ENCODE measurements at regions not wholly inside any gene's neighbourhood (a gene's known extent, or its start where the extent isn't known, plus 50 kb on each side); places are given as distances from the start of the nearest gene placed in this dataset.
"Not testable (repeated sequence)": the region's sequence is repeated elsewhere in the genome, so short reads cannot be mapped to it uniquely, and the experiment has no call there.

DNA sequence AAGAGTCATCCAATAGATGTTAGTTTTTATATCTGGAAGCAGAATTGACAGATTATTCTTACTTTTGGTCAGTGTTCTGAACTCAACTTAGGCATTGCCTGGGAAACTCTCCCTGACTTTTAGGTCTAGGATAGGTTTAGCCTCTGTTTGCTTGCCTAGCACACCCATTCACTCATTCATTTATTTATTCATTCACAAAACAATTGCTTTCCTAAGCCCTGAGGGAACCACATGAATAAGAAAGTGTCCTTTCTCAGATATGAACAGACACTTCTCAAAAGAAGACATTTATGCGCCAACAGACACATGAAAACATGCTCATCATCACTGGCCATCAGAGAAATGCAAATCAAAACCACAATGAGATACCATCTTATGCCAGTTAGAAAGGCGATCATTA is 117.4 kb downstream of the ADSS2 start:
- not testable (repeated sequence) for FAIRE-seq; DNase-seq (ENCODE audit: extremely low spot score, insufficient read length, low read depth)

DNA sequence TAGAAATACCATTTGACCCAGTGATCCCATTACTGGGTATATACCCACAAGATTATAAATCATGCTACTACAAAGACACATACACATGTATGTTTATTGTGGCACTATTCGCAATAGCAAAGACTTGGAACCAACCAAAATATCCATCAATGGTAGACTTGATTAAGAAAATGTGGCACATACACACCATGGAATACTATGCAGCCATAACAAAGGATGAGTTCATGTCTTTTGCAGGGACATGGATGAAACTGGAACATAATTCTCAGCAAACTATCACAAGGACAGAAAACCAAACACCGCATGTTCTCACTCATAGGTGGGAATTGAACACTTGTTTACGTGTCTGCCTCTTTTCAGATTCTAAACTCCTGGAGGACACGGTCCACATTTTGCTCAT is 116.9 kb downstream of the ADSS2 start:
- FAIRE-seq; DNase-seq (ENCODE audit: extremely low spot score, insufficient read length, low read depth): not testable (repeated sequence)

DNA sequence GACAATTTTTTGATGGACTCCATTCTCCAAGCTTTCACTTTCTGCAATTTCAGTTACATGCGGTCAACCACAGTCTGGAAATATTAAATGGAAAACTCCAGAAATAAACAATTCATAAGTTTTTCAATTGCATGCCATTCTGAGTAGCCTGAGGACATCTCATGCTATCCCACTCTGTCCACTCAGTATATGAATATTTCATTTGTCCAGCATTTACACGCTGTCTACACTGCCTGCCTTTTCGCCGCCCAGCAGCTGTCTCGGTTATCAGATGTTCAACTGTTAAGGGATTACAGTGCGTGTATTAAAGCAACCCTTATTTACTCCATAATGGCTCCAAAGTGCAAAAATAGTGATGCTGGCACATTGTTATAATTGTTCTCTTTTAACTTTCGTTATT is 116.3 kb downstream of the ADSS2 start:
- FAIRE-seq (no peak), DNase-seq (ENCODE audit: extremely low spot score, insufficient read length, low read depth) (no peak)

DNA sequence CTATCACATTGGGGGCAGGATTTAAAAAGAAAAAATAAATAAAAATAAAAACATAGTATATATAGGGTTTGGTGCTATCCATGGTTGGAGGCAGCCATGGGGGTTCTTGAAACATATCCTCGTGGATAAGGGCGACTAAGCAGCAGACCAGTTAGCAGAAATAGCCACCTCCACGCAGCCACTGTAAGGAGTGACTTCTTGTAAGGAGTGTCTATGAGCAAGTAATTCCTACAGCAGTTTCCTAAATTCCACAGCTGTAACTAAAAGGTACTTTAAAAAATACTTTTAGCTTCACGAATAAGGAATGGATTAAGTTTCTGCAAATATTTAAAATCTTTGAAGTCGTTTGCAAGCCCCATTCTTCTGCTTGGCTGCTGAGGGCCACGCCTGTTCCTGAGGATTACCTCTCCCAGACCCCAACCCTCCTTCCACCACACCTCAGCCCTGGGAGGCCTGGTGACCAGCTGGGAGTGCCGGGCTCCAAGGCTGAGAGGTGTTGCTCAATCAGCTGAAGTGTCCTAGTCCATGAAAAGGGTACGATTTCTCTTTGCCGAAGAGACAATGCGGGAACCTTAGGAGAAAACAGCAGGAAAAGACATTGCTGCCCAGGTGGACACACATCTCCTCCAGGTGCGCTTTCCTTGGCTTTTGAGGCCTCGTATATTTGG is 115.3 kb downstream of the ADSS2 start:
- DNase-seq (ENCODE audit: extremely low spot score, insufficient read length, low read depth) (no peak), FAIRE-seq (no peak)

DNA sequence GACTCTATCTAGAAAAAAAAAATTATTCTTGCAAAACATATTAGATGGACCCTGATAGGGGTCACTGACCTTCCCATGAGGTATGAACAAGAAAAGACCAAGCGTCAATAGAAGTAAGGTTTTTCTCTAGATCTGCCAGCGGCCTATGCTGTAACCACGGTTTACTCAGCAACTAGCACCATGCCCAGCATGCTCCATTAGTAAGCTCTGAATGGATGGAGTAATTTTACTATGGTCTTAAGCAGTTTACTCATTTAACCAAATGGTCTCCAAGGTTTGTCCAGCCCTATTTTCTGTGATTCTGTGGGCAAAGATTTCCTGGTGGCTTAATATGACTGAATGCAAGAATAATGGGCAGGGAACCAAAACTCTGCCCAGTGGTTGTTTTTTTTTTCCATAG is 113.9 kb downstream of the ADSS2 start:
- FAIRE-seq, result no peak
- no peak for DNase-seq (ENCODE audit: extremely low spot score, insufficient read length, low read depth)

DNA sequence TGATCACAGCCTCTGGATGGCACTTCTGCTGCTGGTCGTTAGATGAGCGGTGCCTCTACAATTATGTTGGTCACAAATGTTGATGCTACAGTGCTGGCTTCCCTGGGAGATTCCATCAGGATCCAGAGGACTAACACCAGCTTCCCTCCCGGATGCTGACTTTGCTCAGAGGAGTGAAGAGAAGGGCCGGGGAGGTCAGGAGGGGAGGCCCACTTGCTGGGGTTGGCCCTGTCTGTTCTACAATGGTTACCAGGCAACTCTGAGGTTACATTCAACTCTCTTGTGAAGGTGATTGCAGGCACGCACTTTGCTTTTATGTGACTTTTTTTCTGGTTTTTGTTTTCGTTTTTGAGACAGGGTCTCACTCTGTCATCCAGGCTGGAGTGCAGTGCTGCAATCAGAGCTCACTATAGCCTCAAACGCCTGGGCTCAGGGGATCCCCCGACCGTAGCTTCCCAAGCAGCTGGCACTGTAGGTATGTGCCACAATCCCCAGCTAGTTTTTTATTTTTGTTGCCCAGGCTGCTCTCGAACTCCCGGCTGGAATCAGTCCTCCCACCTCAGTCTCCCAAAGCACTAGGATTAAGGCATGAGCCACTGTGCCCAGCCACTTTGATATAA is 112.5 kb downstream of the ADSS2 start:
- no peak for FAIRE-seq
- no peak for DNase-seq (ENCODE audit: extremely low spot score, insufficient read length, low read depth)

DNA sequence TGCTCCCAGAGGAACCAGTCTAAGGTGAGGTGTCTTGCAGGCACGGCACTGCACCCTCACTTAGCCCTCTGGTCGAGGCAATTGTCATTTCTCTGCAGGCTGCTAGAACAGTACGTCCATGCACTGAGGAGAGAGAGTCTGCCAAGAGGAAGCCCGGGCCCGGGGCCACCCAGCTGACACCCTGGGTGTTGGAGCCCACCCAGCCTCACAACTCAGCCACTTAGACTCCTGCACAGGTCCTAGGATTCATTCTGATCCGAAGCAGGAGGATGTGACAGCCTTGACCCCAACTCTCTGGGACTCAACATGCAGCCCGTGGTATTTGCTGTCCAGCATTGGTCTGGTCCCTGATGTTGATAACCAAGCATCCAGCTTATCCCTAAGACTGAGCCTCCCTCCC is 111.9 kb downstream of the ADSS2 start:
- FAIRE-seq, result no peak
- DNase-seq (ENCODE audit: extremely low spot score, insufficient read length, low read depth), result no peak

DNA sequence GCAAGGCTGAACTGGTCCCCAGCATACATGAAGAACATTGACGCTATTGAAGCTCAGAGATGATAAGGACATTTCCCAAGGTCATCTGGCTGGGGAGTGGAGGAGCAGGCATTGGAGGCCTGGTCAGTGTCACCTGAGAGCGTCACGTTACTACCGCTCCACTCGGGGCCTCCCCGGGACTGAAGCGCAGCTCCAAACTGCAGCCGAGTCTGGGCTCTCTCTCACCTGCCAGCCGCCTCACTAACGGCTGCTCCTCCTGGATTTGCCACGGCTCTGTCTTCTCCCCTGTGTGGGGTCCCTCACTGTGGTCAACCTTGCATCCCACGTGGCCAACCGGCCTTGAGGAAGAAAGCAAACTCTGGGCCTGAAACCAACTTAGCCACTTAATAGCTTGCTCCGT is 111.3 kb downstream of the ADSS2 start:
- DNase-seq (ENCODE audit: extremely low spot score, insufficient read length, low read depth) (no peak), FAIRE-seq (no peak)

DNA sequence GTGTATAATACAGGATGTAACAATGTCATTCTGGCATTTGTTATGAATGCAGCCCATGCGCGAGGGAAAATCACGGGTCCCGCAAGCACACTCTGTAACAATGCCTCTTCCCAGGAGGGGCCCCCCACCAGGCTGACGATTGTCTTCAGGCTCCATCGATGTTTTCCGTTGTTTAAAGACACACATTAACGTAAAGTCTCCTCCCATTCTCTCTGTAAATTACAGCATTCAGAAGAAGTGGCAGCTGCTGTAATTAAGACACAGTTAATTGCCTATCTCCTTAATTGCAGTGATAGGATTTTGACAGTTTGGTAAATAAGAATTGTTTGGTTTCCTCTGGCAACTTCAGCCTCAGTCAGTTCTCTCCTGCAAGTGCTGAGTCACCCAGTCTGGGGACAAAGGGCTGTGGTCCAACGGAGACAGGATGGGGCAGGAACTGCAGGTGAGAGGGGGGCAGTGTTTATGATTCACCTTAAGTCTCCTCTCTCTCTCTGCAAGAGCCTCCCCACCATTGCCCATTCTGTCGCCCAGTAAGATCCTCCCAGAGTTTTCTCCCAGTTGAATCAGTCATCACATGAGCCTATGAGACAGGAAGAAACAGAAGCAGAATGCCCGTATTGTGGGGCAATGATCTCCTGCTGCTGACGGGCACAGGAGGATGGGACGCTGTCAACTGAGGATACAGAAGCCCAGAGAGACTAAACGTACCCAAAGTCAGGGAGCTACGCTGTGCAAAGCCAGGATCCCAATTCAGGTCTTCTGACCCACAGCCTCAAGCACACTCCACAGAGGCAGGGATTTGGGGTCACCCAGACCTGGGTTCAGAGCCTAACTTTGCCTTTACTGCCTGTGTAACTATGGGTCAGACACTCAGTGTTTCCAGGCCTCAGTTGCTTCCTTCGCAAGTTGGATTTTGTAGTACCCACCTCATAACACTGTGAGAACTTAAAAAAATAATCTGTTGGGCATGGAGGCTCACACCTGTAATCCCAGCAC is 110.0 kb downstream of the ADSS2 start:
- no peak for DNase-seq (ENCODE audit: extremely low spot score, insufficient read length, low read depth)
- FAIRE-seq, result no peak

DNA sequence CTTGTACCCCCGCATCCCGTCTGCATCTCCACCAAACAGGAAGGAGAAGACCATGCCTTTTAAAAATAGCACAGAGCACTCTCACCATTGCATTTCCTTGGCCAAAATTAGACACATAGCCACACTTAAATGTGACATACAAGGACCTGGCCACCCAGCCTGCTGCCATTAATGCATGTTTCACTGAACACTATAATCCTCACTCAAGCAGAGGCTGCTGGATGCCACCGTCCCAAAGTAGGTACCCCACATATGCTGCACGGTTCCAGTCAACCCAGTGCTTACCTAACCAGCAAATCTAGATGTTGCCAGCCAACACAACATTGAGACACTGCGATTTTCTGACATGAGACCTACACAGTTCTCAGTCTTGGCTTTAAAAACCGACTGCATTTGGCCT is 107.7 kb downstream of the ADSS2 start:
- FAIRE-seq, result no peak
- no peak for DNase-seq (ENCODE audit: extremely low spot score, insufficient read length, low read depth)

DNA sequence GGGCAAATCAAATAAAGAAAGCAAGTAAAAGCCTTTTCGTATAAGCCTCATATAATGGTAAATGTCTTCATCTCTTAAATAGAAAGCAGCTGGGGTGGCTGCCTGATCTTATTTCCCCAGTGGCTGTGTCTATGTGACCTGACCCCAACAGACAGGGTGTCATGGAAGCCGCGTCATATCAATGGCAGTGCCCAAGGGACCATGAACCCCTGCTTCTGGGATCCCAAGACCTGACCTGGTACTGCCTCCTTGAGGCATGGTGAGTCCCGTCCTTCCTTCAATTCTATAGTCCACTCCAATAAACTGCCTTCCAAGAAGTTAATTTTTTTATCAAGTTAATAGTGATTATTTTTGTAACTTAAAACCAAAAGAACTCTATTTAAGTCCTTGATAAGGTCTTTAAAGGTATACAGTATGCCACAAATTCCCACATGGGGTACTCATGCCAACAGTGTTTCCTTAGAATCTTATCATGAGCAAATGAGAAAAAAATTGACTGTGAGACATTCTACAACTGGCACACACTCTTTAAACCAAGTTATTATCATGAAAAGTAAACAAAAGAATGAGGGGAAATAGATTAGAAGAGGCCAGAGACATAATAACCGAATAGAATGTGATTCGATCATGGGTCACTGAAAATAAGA is 104.6 kb downstream of the ADSS2 start:
- FAIRE-seq, result no peak
- DNase-seq (ENCODE audit: extremely low spot score, insufficient read length, low read depth), result no peak

DNA sequence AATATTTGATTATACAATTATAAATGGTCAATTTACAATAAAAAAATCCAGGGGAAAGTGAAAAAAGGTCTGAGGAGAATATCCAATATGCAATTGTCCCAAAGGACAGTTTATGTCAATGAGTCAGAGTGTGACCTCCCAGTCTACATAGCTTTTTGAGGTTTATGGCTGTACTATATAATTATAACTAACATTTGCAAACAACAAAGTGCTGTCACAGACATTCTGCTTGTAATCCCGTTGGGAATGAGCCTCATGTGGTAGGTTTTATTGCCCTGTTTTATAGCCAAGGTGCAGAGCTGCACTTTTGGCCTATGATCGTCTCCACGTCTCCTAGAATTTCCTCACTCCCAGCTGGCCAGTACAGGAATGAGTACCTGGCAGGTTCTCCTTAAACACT is 103.8 kb downstream of the ADSS2 start:
- DNase-seq (ENCODE audit: extremely low spot score, insufficient read length, low read depth) (no peak), FAIRE-seq (no peak)

DNA sequence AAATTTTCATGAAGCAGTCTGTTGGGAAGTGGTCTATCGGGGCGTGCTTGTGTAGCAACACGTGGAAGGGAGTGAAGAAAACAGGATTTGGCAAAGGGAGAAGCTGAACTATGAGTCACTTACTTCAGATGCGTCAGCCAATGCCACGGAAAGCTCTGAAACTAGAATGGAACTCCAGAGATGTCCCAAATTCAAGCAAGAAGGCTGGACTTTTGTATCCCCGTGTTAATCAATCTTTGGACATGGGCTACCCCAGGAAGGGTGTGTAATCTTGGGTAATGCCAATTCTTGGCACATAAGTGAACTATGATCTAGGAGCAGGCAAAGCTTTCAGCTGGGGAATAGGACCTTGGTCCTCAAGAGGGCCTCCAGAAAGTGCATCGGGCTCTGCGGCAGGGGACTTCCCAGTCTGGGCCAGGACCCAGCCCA is 102.6 kb downstream of the ADSS2 start:
- FAIRE-seq (no peak), DNase-seq (ENCODE audit: extremely low spot score, insufficient read length, low read depth) (no peak)

DNA sequence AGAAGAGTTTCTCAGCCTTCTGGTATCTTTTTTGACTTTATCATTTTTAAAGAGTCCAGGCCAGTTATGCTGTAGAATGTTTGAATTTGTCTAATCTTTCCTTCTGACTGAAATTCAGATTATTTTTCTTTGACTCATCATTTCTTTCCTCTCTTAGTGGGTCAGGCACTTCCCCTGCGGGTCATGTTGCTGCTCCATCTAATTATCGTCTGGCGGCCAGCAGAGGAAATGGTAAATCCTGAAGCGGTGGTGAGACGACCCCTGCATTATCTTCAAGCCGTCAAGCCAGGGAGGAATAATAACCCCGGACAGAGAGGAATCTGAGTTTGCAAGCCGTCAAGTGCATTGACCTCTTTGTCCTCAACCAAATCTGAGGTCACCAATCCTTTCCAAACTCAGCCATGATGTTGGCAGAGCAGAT is 102.1 kb downstream of the ADSS2 start:
- no peak for FAIRE-seq

DNA sequence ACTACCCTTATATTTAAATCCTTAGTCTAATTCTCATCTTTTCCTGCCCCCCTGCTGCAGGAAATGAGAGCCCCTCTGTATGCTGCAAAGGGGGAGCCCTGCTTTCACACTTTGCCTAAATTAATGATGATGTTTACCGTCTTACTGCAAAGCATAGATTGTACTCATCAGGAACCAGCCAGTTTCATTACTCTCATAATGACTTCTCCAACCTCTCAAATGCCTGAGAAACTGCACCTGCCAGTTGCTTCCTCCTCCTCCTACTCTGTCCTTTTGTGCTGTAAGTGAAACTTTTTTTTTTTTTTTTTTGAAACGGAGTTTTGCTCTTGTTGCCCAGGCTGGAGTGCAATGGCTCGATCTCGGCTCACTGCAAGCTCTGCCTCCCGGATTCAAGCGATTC is 101.7 kb downstream of the ADSS2 start:
- FAIRE-seq, result no peak

More for the DNA sequence above, 102.1 kb downstream of the ADSS2 start:
- no peak for DNase-seq (ENCODE audit: extremely low spot score, insufficient read length, low read depth)

DNA sequence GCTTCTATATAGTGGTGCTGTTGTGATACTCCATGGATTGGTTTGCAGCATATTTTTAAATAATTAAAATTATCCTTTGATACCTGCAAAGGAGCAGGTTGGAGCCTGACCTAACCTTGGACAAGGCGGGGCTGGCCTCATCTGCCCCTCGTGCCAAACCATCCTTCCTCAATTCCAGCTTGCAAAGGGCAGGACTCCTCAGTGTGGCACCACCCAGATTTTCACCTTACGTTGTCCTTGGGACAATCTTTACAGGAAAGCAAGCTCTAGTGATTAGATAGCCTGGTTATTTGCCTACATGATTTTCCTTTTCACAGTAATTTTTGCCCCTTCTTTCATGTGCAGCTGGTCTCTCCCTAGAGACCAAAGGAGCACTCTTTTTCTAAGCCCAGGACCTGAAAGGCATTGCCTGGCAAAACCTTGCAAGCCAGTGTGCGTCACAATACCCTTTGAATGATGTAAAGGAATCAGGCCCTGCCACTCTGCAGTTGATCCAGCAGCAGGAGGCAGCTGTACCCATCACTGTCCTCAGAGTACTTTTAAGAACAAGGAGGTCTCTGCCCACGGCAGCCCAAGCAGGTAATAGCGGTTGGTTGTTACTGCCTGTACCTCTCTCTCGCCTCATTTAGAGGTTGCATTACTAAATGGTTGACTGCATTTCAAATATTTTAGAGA is 99.4 kb downstream of the ADSS2 start:
- DNase-seq (ENCODE audit: extremely low spot score, insufficient read length, low read depth), result no peak
- no peak for FAIRE-seq

More for the DNA sequence above, 101.7 kb downstream of the ADSS2 start:
- no peak for DNase-seq (ENCODE audit: extremely low spot score, insufficient read length, low read depth)

DNA sequence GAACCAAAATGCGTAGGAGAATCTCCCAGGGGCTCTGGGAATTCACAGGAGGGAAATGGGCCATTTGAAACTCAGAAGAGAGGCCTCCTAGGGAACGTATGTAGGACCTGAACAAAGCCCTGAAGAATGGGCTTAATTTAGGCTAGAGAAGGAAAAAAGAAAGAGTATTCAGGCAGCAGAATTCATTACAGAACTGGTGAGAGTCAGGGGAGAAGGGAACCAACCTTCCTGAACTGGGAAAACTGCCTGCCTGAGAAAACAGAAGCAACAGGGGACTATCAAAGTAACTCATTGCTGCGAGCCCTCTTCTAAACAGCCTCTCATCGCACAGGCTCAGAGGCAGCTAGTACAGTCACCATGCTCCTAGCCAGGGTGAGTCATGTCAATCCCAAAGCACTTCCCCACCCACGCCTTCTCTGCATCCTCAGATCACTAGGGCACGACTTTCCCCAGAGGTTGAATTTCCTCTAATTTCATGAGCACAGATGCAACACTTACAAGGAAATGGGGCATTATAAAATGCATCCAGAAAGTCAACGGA is 98.1 kb downstream of the ADSS2 start:
- FAIRE-seq, result no peak
- DNase-seq (ENCODE audit: extremely low spot score, insufficient read length, low read depth), result no peak

DNA sequence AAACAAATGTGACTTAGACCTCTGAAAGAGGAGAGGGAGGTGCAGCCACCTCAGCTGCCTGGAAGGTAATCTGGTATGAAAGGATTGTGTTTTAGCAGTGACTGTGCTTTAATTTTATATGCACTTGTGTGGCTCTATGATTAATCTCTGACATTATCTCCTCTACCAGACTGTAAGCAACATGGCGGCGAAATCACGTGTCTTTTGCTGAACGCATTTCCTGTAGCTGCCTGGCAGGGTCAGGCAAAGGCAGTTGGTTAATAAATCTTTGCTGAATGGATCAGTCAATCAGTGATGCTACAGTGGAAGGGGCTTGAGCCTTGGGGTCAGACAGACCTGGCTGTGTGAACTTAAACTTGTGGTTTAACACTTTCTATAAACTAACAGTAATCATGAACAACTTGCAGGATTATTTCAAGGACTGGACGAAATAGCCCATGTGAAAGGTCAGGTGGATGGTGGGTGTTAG is 96.9 kb downstream of the ADSS2 start:
- DNase-seq (ENCODE audit: extremely low spot score, insufficient read length, low read depth), result no peak
- FAIRE-seq, result no peak

DNA sequence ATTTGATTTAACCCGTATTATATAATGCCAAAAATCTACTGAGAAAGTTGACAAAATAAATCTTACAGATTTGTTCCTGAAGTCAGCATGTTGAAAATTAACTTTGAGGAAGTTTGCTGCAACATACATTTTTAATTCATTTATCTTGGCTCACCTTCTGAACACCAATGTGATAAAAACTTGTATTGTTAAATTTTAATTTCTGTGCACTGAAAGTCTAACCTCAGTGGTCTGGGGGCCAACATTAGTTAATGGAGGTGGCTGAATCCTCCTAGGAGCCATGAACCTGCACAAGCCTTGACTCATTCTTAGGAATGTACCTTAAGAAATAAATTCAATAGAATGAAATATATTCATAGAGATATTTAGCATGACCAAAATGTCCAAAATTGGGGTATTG is 95.3 kb downstream of the ADSS2 start:
- FAIRE-seq (no peak), DNase-seq (ENCODE audit: extremely low spot score, insufficient read length, low read depth) (no peak)

Measured in GM18507 (cell line).